AG04450 (cell line): ENCODE measurements at regions not wholly inside any gene's neighbourhood (a gene's known extent, or its start where the extent isn't known, plus 50 kb on each side); places are given as distances from the start of the nearest gene placed in this dataset.
A peak's percentile ranks its signal among the peaks of the same experiment; 100 is the strongest.

Source experiments
- CTCF ChIA-PET: fragments of 300-600, 350-600 bp; formaldehyde crosslinking; extraction: SDS; loops from one replicate; lab custom pipeline; 2022; ENCODE audit warnings: antibody characterized with exemption, inconsistent platforms; lab: Charles Lee
- POLR2A ChIA-PET: fragments of 350-600 bp; formaldehyde crosslinking; extraction: SDS; loops from one replicate; lab custom pipeline; 2021; ENCODE audit warnings: antibody characterized with exemption, inconsistent platforms; lab: Yijun Ruan, JAX
- DNase-seq: peaks from one replicate; pipeline ENCODE4 v3.0.0-alpha.2; 2011; ENCODE audit warnings: low read depth, low spot score
- H3K27ac ChIP-seq: one replicate; pipeline ENCODE4 v1.5.1; 2012; ENCODE audit warnings: low read depth, low read length, control low read depth
- H3K27me3 ChIP-seq: one replicate; pipeline ENCODE4 v1.6.0; 2012; ENCODE audit warnings: low read length; ENCODE audit not compliant: control insufficient read depth, insufficient read depth
- H3K4me3 ChIP-seq: 2 replicates; pipeline ENCODE4 v1.5.1; 2011; ENCODE audit warnings: mild to moderate bottlenecking, low read depth, low read length, control low read depth
- H3K9me3 ChIP-seq: 2 replicates; pipeline ENCODE4 v1.5.1; 2012; ENCODE audit warnings: low read length; ENCODE audit not compliant: control insufficient read depth, insufficient read depth
- CTCF ChIP-seq: IDR thresholded peaks from 2 replicates; pipeline ENCODE4 v1.5.1; 2011; ENCODE audit warnings: low read depth, low read length, control low read depth, inconsistent platforms

GRCh38 chr6:112988748-112989147 lies 641.6 kb downstream of the RFPL4B start:
- CTCF ChIA-PET, result no interaction called here
- Histone ChIP-seq H3K27me3 (no peaks in the 10 kb centered on the region), H3K9me3 (no peaks in the 10 kb centered on the region), H3K4me3 (no peak overlapping the region), H3K27ac (no peak overlapping the region)
- DNase-seq, result no peak
- no peak for TF ChIP-seq CTCF
- POLR2A ChIA-PET, result no interaction called here

DNA sequence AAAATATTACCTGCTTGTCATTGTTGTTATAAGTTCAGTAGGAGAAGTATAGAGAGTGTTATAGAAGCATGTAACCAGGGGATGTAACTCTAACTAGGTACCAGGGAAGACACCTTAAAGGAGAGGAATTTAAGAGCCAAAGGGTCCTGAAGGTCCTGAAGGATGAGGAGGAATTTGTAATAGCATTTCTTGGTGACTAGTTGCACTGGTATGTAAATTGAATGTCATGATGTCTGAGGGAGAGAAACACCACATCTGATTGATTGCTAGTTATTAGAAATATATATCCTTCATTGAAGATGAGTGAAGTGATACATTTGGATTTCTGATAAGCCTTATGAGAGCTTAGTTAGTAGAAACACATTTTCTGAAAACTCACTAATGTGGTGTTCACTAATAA lies 643.8 kb downstream of the RFPL4B start:
- H3K4me3 ChIP-seq, result no peak overlapping the region
- H3K27me3 ChIP-seq, result no peaks in the 10 kb centered on the region
- no peak for TF ChIP-seq CTCF
- ChIA-PET POLR2A (no interaction called here), CTCF (no interaction called here)
- H3K27ac ChIP-seq, result no peak overlapping the region
- DNase-seq, result peak; percentile 6
- H3K9me3 ChIP-seq, result no peaks in the 10 kb centered on the region

GRCh38 chr6:112991912-112992311 lies 644.8 kb downstream of the RFPL4B start:
- Histone ChIP-seq H3K27me3 (no peaks in the 10 kb centered on the region), H3K9me3 (no peaks in the 10 kb centered on the region), H3K27ac (no peak overlapping the region), H3K4me3 (no peak overlapping the region)
- no peak for DNase-seq
- TF ChIP-seq CTCF, result no peak
- CTCF ChIA-PET, result no interaction called here
- POLR2A ChIA-PET, result interaction anchor here (1.0 kb wide), 1 partner anchor 20 kb away, joined by 3 read pairs; no protein-coding TSS in a partner anchor

GRCh38 chr6:112997421-112998085 lies 650.4 kb downstream of the RFPL4B start:
- CTCF ChIA-PET, result no interaction called here
- POLR2A ChIA-PET, result no interaction called here
- TF ChIP-seq CTCF, result no peak
- H3K27ac ChIP-seq, result no peak overlapping the region
- no peak for DNase-seq
- no peak overlapping the region for H3K4me3 ChIP-seq
- no peaks in the 10 kb centered on the region for H3K27me3 ChIP-seq
- no peaks in the 10 kb centered on the region for H3K9me3 ChIP-seq

- POLR2A ChIA-PET, result no interaction called here
- Histone ChIP-seq H3K4me3 (no peak overlapping the region), H3K27me3 (no peaks in the 10 kb centered on the region), H3K9me3 (no peaks in the 10 kb centered on the region), H3K27ac (no peak overlapping the region)
- TF ChIP-seq CTCF, result no peak
- CTCF ChIA-PET, result interaction anchor here (1.5 kb wide), 1 partner anchor 854 kb away, joined by 4 read pairs; no protein-coding TSS in a partner anchor
- DNase-seq, result no peak
These were observed 656.9 kb downstream of the RFPL4B start for GRCh38 chr6:113004054-113004453.
